HepG2 (cell line): ENCODE measurements at regions not wholly inside any gene's neighbourhood (a gene's known extent, or its start where the extent isn't known, plus 50 kb on each side); places are given as distances from the start of the nearest gene placed in this dataset.

ENCODE experiments used
- ATAC-seq: fragments of 200-7000 bp; cut with Tn5 transposase; 3 replicates; pipeline ENCODE4 v1.9.1; 2020; ENCODE audit warnings: mild to moderate bottlenecking, moderate library complexity
- BruUV-seq: library from RNA; stranded (reverse); fragments of 400-500 nt; replicated peaks from 2 replicates; lab custom pipeline; 2021; lab: Mats Ljungman, UMichigan
- CTCF ChIA-PET: fragments of 300-600 bp; formaldehyde crosslinking; extraction: SDS; loops from one replicate; lab custom pipeline; 2021; ENCODE audit warnings: low total read pairs, inconsistent platforms, low intra/inter-chr PET ratio; lab: Yijun Ruan, JAX
- POLR2A ChIA-PET: fragments of 350-600 bp; sonication (Branson Sonifier 250); formaldehyde crosslinking; loops from one replicate; lab custom pipeline; 2020; ENCODE audit warnings: antibody characterized with exemption, inconsistent platforms; lab: Yijun Ruan, JAX
- DNase-seq: peaks from one replicate; pipeline ENCODE4 v3.0.0-alpha.2; 2015; ENCODE audit warnings: low spot score
- FAIRE-seq: peaks from 3 replicates; lab custom pipeline; 2011; peaks lifted over from hg19 to GRCh38; lab: Jason Lieb, UNC
- H2AFZ ChIP-seq: one replicate; pipeline ENCODE4 v1.6.1; 2011; ENCODE audit warnings: low read length, inconsistent platforms
- H3K27ac ChIP-seq: fragments of 300-600 bp; 3 replicates; pipeline ENCODE4 v1.8.0; 2011; ENCODE audit warnings: mixed run types, mild to moderate bottlenecking, mixed read lengths, low read length, inconsistent platforms; ENCODE audit not compliant: insufficient read depth; ENCODE audit errors: extremely low read length
- H3K27me3 ChIP-seq, 2 experiments: fragments of 200-600 bp in 1 of 2; 2 replicates in 1 of 2; 3 replicates in 1 of 2; pipeline versions ENCODE4 v1.6.0 to v1.8.0; 2011; ENCODE audit warnings: low read length in 2 of 2, mild to moderate bottlenecking in 2 of 2, moderate library complexity in 2 of 2, inconsistent platforms in 1 of 2; ENCODE audit not compliant: insufficient read depth in 2 of 2, control insufficient read depth in 1 of 2
- H3K36me3 ChIP-seq, 2 experiments: fragments of 200-600 bp in 1 of 2; replicated peaks in 1 of 2; 2 replicates in 1 of 2; 3 replicates in 1 of 2; pipeline versions ENCODE4 v1.5.1 to v1.8.0; 2011; ENCODE audit warnings: low read length in 2 of 2, inconsistent platforms in 1 of 2; ENCODE audit not compliant: insufficient read depth in 2 of 2, control insufficient read depth in 1 of 2
- H3K4me1 ChIP-seq: 2 replicates; pipeline ENCODE4 v1.5.1; 2012; ENCODE audit warnings: low read length, inconsistent platforms; ENCODE audit not compliant: insufficient read depth
- H3K4me2 ChIP-seq: 2 replicates; pipeline ENCODE4 v1.6.0; 2011; ENCODE audit warnings: low read depth, low read length, inconsistent platforms
- H3K4me3 ChIP-seq, 3 experiments: fragments of 200-600 bp in 1 of 3; sonication (generic), shearing (Covaris generic) in 1 of 3; replicated peaks in 1 of 3; 2 replicates each; pipeline ENCODE4 v1.5.1; 2011 to 2016; ENCODE audit warnings: low read length in 3 of 3, inconsistent platforms in 2 of 3, low read depth in 2 of 3, mild to moderate bottlenecking in 2 of 3, control low read depth in 1 of 3, mixed read lengths in 1 of 3; ENCODE audit not compliant: insufficient read depth in 1 of 3
- H3K79me2 ChIP-seq: one replicate; pipeline ENCODE4 v1.6.1; 2011; ENCODE audit warnings: low read length, inconsistent platforms; ENCODE audit not compliant: insufficient read depth
- H3K9ac ChIP-seq: 2 replicates; pipeline ENCODE4 v1.6.0; 2011; ENCODE audit warnings: mild to moderate bottlenecking, low read depth, low read length, inconsistent platforms; ENCODE audit not compliant: insufficient read depth
- H3K9me3 ChIP-seq: 2 replicates; pipeline ENCODE4 v1.5.1; 2012; ENCODE audit warnings: mild to moderate bottlenecking, low read length
- H4K20me1 ChIP-seq: 2 replicates; pipeline ENCODE4 v1.6.0; 2011; ENCODE audit warnings: inconsistent platforms, mild to moderate bottlenecking, low read length, moderate library complexity; ENCODE audit not compliant: insufficient read depth
- HOXD1 ChIP-seq: sonication (generic); formaldehyde crosslinking; IDR thresholded peaks from 2 replicates; pipeline ENCODE4 v1.5.0; 2020; ENCODE audit warnings: missing genetic modification reagents
- PLRG1 ChIP-seq: fragments of 450-650 bp; conservative IDR thresholded peaks from 2 replicates; pipeline ENCODE4 v1.6.1; 2016
- SAP130 ChIP-seq: IDR thresholded peaks from 2 replicates; pipeline ENCODE4 v1.6.1; 2016; ENCODE audit warnings: low read depth
- SNAPC2 ChIP-seq: sonication (generic); formaldehyde crosslinking; IDR thresholded peaks from 2 replicates; pipeline ENCODE4 v1.8.1; 2022; ENCODE audit warnings: mild to moderate bottlenecking, missing genetic modification reagents
- TOPORS ChIP-seq: sonication (generic); formaldehyde crosslinking; IDR thresholded peaks from 2 replicates; pipeline ENCODE4 v1.8.0; 2023; ENCODE audit warnings: mild to moderate bottlenecking, missing genetic modification reagents
- ZBTB4 ChIP-seq: sonication (generic); formaldehyde crosslinking; IDR thresholded peaks from 2 replicates; pipeline ENCODE4 v1.4.0; 2020; ENCODE audit warnings: missing genetic modification reagents, mild to moderate bottlenecking, borderline replicate concordance
- WGBS: methylation state at CpG from one replicate; pipeline ENCODE4 v1.1.6; 2017; ENCODE audit warnings: low lambda C conversion rate; 5-methylcytosine and 5-hydroxymethylcytosine counted together
- in situ Hi-C: cut with HindIII; loops from 2 replicates; pipeline ENCODE4 v1.10.0; 2017; ENCODE audit warnings: low pct_unique_long_range_greater_than_20kb; ENCODE audit not compliant: extremely low pct_ligation_motif_present
- intact Hi-C: fragments of 100-400 bp; cut with micrococcal nuclease; formaldehyde crosslinking; loops from one replicate; pipeline ENCODE4 v1.10.0; 2022; ENCODE audit not compliant: unreplicated experiment
- TF ChIP-seq, protein P1 (sequence below): sonication (generic); formaldehyde crosslinking; IDR thresholded peaks from 2 replicates; pipeline ENCODE4 v1.4.0; 2020; ENCODE audit warnings: missing genetic modification reagents
- TF ChIP-seq, protein P2 (sequence below): sonication (generic); formaldehyde crosslinking; IDR thresholded peaks from 2 replicates; pipeline ENCODE4 v1.8.0; 2022; ENCODE audit warnings: low read depth, missing genetic modification reagents
- TF ChIP-seq, protein P3 (sequence below): sonication (generic); formaldehyde crosslinking; IDR thresholded peaks from 2 replicates; pipeline ENCODE4 v1.8.0; 2022; ENCODE audit warnings: missing genetic modification reagents, mild to moderate bottlenecking, inconsistent platforms, borderline replicate concordance

GRCh38 chr2:224208443-224208842 lies 169.4 kb upstream of the SERPINE2 start (continued):
- TF ChIP-seq ZBTB4 (CRISPR knock-in tag): no peak
- no peak for TF ChIP-seq PLRG1
- no peak for TF ChIP-seq HOXD1 (CRISPR knock-in tag)
- TF ChIP-seq TOPORS: no peak
- TF ChIP-seq, protein P1, sequence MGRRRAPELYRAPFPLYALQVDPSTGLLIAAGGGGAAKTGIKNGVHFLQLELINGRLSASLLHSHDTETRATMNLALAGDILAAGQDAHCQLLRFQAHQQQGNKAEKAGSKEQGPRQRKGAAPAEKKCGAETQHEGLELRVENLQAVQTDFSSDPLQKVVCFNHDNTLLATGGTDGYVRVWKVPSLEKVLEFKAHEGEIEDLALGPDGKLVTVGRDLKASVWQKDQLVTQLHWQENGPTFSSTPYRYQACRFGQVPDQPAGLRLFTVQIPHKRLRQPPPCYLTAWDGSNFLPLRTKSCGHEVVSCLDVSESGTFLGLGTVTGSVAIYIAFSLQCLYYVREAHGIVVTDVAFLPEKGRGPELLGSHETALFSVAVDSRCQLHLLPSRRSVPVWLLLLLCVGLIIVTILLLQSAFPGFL: no peak
- no peak for TF ChIP-seq SNAPC2 (CRISPR knock-in tag)

DNA sequence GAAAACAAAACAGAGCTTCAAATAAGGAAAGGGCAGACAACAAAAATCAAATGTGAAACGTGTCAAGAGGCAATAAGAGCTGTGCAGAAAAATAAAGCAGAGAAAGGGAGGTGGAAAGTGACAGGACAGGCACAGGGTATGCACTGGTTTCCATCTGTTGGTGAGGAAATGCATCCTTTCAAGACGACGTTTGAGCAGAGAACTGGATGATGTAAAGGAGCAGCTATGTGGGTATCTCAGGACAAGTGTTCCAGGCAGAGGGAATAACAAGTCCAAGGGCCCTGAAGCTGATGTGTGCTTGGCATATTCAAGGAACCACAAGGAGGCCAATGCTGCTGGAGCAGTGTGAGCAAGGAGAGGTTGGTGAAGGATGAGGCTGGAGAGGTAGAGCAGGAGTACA lies 168.9 kb upstream of the SERPINE2 start:
- Histone ChIP-seq H3K4me1 (no peaks in the 10 kb centered on the region), H4K20me1 (no peaks in the 10 kb centered on the region), H3K9me3 (no peaks in the 10 kb centered on the region), H3K4me2 (no peak overlapping the region), H3K36me3 (no peaks in the 10 kb centered on the region), H3K79me2 (no peaks in the 10 kb centered on the region), H3K27me3 (peaks cover 0 to 4% of the 10 kb centered on the region in 2 experiments; a peak in 2 of 5 replicates)
- in situ Hi-C loops (no loop called here), intact Hi-C loops (no loop called here)
- 2% methylated on average over 3 of the region's 3 CpGs for WGBS
- POLR2A ChIA-PET: no interaction called here
- no peak for DNase-seq
- TF ChIP-seq, protein P2, sequence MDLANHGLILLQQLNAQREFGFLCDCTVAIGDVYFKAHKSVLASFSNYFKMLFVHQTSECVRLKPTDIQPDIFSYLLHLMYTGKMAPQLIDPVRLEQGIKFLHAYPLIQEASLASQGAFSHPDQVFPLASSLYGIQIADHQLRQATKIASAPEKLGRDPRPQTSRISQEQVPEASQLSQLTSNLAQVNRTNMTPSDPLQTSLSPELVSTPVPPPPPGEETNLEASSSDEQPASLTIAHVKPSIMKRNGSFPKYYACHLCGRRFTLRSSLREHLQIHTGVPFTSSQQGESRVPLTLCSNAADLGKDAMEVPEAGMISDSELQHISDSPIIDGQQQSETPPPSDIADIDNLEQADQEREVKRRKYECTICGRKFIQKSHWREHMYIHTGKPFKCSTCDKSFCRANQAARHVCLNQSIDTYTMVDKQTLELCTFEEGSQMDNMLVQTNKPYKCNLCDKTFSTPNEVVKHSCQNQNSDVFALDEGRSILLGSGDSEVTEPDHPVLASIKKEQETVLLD: no peak
- TF ChIP-seq SAP130 (CRISPR knock-in tag): no peak
- TF ChIP-seq, protein P3, sequence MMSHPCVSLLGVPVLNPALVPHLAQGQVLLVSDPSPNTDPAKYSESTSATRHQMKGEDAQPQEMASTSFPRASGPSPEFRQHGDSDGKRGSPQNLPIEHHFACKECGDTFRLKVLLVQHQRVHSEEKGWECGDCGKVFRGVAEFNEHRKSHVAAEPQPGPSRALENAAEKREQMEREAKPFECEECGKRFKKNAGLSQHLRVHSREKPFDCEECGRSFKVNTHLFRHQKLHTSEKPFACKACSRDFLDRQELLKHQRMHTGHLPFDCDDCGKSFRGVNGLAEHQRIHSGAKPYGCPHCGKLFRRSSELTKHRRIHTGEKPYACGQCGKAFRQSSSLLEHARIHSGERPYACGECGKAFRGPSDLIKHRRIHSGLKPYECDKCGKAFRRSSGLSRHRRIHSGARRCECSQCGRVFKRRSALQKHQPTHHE (CRISPR knock-in tag): no peak
- TF ChIP-seq, all 625 proteins: peak for 0
- H2AFZ ChIP-seq: no peak overlapping the region
- CTCF ChIA-PET: no interaction called here
- FAIRE-seq (no peak), ATAC-seq (no peak)
- BruUV-seq: no TSS peak
- H3K27ac ChIP-seq: no peak overlapping the region
- H3K4me3 ChIP-seq: no peak overlapping the region
- no peak overlapping the region for H3K9ac ChIP-seq
